Epidermal melanocyte (primary cell): ENCODE measurements at regions not wholly inside any gene's neighbourhood (a gene's known extent, or its start where the extent isn't known, plus 50 kb on each side); places are given as distances from the start of the nearest gene placed in this dataset.

Source experiments
- DNase-seq: peaks from one replicate; pipeline ENCODE4 v3.0.0; 2011; ENCODE audit warnings: low spot score; ENCODE audit not compliant: insufficient read length

DNA sequence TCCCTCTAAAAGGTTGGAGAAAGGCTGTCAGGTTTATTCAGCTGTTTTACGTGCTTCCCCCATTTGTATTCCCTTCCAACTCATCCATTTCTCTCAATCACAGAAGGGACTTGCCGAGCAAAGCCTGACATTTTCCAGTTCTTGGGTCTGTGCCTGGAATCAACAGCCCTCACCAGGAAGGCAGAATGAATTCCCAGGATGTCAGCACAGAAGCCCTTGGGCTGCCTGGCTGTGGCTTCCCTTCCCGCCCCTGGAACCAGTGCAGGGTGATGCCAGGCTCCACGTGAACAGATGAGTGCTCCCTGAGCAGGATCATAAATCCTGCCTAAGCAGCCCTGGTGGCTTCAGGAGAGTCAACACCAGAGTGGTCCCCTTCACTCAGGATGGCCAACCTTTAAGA is 86.1 kb upstream of the CD83 start:
- DNase-seq, result no peak

DNA sequence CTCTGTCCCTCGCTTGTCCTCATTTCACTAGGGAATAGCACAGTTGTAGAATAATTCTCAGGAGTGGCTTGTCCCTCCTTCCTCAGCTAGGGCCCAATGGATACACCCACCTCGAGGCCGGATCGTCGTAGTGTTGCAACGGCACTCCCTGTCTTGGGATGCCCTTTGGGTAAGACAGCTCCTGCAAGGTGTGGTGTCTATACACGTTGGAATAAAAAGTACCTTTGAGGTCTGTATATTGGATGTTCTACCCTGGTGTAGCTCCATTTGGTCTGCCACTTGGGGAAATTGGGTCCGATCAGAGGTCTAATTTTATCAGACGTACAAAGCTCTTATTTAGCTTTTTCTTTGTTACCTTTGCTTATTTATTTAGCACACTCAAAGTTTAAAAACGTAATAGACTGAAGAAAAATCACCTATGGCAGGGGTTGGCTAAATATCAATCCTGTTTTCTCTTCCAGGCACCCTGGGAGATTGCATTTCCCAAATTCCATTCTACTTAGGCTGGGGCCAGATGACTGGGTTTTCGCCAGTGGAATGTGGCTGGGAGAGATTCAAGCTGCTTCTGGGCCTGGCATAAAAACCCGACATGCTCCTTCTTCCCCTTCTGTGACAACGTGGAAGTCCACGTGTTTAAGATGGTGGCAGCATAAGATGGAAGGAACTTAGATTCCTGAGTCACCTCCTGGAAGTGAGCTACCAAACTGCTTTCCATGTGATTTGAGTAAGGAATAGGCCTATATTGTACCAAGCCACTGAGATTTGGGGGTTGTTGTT is 82.3 kb upstream of the CD83 start:
- DNase-seq, result no peak

DNA sequence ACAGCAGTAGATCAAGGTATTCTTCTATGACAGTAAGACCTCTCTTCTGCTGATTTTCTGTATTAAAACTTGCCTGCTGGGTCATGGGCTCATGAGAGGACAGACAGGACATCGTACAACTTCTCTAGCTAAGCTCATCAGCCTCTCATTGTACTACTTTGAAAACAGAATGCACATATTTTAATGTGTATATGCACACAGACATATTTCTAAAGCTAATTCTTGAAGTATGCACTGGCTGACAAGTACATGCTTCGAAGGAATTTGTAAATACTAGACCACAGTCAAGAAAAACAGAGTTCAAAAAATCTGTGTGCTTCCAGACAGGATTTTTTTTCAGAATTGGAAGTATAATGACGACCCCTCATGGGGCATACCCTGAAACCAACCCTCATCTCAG is 81.7 kb upstream of the CD83 start:
- no peak for DNase-seq

- no peak for DNase-seq
These were observed 80.7 kb upstream of the CD83 start for GRCh38 chr6:14036911-14037310.

DNA sequence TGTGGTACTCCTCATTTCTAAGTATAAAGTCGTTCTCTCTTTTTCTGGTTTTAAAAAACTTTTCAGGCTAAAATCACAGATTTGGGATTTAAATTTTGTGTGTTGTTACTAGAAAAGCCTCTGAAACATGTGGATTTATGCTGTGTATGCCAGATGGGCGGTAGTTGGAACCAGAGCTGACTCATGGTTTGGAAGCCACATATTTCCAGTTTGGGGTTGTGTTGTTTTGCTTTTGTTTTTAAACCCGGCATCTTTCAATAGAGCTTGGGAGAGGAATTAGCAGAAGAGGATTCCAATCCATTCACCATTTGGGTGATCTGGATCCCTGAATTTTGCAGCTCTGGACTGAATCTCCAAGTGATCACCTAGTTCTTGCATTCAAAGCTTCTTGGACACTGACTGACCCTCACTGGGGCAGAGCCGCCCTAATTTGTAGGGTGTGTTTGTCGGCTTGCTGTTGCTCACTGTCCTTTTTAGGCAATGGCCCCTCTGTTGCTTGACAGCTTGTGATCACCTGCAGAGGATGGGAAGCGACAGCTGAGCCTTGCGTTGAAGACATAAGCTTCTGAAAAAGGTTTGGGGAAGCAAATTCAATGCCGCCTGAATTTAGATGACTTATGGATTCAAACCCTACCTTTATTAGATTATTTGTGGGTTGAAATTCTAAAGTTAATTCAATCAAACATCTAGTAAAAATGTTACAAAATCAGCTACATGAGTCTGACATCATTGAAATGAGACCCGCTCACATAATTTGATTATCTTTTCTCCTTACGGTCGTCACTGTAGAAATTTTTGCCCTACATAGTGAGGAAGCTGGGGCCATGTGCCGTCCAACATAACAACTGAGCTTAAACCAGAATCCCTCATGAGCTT is 79.9 kb upstream of the CD83 start:
- no peak for DNase-seq

GRCh38 chr6:14038467-14039437 is 78.8 kb upstream of the CD83 start:
- no peak for DNase-seq

DNA sequence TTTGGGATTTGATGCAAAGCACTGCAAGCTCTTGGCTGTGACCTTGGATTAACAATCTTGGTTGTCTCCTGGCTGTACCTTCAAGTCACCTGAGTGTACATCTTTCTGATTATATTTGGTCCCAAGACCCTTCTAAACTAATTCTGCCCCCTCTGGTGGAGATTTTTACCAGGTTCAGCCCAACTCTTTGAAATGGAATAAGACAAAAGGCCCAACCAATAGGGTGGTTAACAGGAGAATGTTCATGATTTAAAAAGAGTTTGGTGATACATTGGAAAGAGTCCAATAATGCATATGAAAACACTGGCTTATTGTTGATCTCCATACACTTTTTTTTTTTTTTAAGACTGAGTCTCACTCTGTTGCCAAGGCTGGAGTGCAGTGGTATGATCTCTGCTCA is 77.5 kb upstream of the CD83 start:
- DNase-seq, result no peak

- no peak for DNase-seq
These were observed 71.0 kb upstream of the CD83 start for GRCh38 chr6:14046476-14047068.

DNA sequence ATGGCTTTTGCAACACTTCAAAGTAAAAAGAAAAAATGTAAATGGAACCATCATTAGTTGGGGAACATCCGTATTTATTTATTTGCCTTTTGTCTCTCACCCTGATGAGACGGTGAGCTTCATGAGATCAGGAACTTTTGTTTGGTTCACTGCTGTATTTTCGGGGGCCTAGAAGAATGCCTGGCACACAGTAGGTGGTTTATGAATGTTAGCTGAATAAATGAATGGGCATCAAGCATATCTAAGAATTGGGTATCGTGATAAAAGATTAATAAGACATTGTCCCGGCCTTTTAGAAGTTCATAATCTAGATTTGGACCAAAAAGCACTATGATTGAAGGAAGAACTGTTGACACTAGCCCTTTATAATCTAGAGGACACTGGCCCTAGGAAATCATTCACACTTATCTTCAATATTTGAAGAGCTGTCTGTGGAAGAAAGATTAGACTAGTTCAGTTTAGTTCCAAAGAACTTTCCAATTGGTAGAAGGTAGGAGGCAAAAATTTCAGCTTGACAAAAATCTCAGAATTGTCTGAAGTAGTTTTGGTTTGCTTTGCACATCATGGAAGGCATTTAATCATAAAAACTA is 70.3 kb upstream of the CD83 start:
- DNase-seq, result no peak

DNA sequence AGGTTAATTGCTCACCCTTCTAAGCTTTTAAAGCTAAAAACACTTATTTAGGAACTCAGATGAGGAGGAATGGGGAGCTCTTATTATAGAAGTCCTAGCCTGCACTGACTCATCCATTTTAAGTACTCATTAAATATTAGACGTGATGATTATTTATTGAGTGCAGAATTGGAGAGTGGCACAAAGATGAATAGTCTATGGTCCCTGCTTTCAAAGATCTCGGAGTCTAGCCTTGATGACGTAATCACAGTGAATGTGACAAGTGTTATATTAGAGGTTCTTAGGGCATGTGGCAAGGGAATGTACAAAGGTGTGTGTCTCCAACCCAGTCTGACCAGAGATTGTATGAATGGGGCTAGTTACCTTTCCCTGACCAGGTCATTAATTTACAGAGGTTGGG is 68.7 kb upstream of the CD83 start:
- no peak for DNase-seq

GRCh38 chr6:14051355-14051754 is 66.2 kb upstream of the CD83 start:
- DNase-seq, result no peak

DNA sequence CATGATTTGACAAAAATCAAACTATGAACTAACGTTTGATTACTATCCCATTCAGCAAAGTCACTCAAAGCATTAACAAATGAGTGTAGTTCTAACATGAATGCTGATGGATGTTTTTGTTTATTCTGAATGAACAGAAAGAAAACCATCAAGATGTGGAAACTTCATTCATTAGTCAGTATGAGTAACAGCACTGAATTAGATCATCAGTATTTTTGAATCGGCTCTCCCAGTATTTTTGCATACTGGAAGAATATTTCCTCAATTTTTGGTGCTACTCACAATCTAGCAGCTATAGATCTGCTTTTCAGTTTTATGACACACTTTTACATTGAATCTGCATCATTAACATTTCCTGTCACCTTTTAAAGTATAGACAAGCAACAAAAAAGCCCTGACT is 63.8 kb upstream of the CD83 start:
- DNase-seq, result no peak

DNA sequence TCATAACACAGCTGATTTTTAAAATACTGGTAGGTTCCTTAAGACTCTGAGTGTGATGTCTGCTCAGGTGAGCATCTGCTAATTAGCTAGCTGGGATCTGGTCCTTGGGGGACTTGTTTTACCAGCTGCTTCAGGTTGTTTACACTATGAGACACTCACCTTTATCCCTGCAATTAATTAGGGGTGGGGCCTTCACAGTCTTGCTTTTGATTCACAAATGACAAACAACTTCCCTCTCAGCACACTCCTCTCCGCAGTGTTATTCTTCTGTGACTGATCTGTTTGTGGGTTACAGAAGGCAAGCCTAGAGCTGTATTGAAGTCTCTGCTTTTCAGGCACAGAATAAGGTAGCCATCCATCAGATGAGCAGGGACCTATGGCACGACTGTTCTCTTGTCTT is 62.0 kb upstream of the CD83 start:
- no peak for DNase-seq

- DNase-seq, result no peak
These were observed 59.4 kb upstream of the CD83 start for GRCh38 chr6:14058029-14058695.

- no peak for DNase-seq
These were observed 58.8 kb upstream of the CD83 start for GRCh38 chr6:14058735-14059134.

GRCh38 chr6:14059791-14060436 is 57.7 kb upstream of the CD83 start:
- no peak for DNase-seq

DNA sequence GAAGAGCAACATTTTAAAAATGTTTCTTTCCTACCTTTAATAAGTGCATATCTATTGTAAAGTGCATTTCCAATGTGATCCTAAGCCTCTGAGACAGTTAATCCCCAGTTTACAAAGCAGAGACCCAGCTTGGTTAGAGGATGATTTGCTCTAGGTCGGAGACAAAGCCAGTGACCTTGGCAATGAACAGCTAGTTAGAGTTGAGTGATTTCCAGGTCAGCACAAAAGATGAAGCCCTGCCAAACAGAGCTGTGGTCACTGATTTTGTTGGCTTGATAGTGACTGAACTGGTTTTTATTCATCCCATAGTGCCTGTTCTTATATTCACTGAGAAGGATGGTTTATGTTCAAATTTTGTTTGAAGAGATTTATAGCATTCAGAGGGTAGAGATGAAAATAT is 56.6 kb upstream of the CD83 start:
- DNase-seq, result no peak

- DNase-seq, result no peak
These were observed 55.9 kb upstream of the CD83 start for GRCh38 chr6:14061643-14062042.

DNA sequence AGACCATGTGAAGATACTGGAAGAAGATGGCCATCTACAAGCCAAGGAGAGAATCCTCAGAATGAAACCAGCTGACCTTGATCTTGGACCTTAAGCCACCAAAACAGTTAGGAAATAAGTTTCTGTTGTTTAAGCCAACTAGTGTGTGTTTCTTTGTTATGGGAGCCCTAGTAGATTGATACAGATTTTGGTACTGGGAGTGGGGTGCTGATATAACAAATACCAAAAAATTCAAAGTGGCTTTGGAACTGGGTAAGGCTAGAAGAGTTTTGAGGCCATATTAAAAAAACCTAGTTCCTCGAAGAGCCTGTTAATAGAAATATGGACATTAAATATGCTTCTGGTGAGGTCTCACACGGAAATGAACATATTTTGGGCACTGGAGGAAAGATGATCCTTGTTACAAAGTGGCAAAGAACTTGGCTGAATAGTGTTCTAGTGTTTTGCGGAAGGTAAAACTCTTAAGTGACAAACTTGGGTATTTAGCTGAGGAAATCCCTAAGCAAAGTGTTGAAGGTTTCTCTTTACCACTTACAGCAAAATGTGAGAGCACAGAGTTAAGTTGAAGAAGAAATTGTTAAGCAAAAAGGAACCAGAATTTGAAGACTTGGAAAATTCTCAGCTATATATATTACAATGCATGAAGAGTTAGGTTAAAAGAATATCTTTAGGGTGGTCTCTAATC is 55.1 kb upstream of the CD83 start:
- DNase-seq, result no peak
